ENCODE measurements at regions not wholly inside any gene's neighbourhood (a gene's known extent, or its start where the extent isn't known, plus 50 kb on each side); places are given as distances from the start of the nearest gene placed in this dataset.

- TF ChIP-seq CTCF (conservative IDR thresholded peaks at IDR 0.05 in 1 of 2, IDR thresholded peaks at IDR 0.05 in 1 of 2; ENCODE audit: extremely low read depth in 1 of 2, insufficient read depth in 1 of 2, low read depth in 1 of 2, low read length in 2 of 2), result no peak
- no peak for TF ChIP-seq EZH2 (IDR thresholded peaks at IDR 0.05; ENCODE audit: borderline replicate concordance, low read length)
Observed at GRCh38 chr15:81540909-81541308, 166.9 kb upstream of the TMC3 start.
